ENCODE measurements at regions not wholly inside any gene's neighbourhood (a gene's known extent, or its start where the extent isn't known, plus 50 kb on each side); places are given as distances from the start of the nearest gene placed in this dataset.
"Not testable (repeated sequence)": the region's sequence is repeated elsewhere in the genome, so short reads cannot be mapped to it uniquely, and the experiment has no call there.

- no peak overlapping the region for H3K4me3 ChIP-seq (ENCODE audit: control insufficient read depth, low read depth, low read length)
- no peak for DNase-seq (ENCODE audit: low read depth)
- no peak for TF ChIP-seq CTCF (IDR thresholded peaks at IDR 0.05; ENCODE audit: control insufficient read depth, insufficient read depth, low read depth, low read length, missing control alignments)
Measured at GRCh38 chr5:136579238-136579637, 213.9 kb upstream of the TRPC7 start.

- H3K4me3 ChIP-seq (ENCODE audit: control insufficient read depth, low read depth, low read length) = not testable (repeated sequence)
Measured at GRCh38 chr5:136569875-136570274, 204.5 kb upstream of the TRPC7 start.

GRCh38 chr5:136565457-136565856 lies 200.1 kb upstream of the TRPC7 start:
- not testable (repeated sequence) for H3K4me3 ChIP-seq (ENCODE audit: control insufficient read depth, low read depth, low read length); DNase-seq (ENCODE audit: low read depth)

More at GRCh38 chr5:136569875-136570274, 204.5 kb upstream of the TRPC7 start:
- DNase-seq (ENCODE audit: low read depth) = not testable (repeated sequence)

GRCh38 chr5:136565050-136565449 lies 199.7 kb upstream of the TRPC7 start:
- H3K4me3 ChIP-seq (ENCODE audit: control insufficient read depth, low read depth, low read length); DNase-seq (ENCODE audit: low read depth): not testable (repeated sequence)

GRCh38 chr5:136564431-136564830 lies 199.1 kb upstream of the TRPC7 start:
- not testable (repeated sequence) for DNase-seq (ENCODE audit: low read depth); H3K4me3 ChIP-seq (ENCODE audit: control insufficient read depth, low read depth, low read length)

- TF ChIP-seq CTCF (IDR thresholded peaks at IDR 0.05; ENCODE audit: control insufficient read depth, insufficient read depth, low read depth, low read length, missing control alignments) = no peak
Measured at GRCh38 chr5:136563489-136563888, 198.1 kb upstream of the TRPC7 start.

GRCh38 chr5:136560126-136560525 lies 194.8 kb upstream of the TRPC7 start:
- no peak for TF ChIP-seq CTCF (IDR thresholded peaks at IDR 0.05; ENCODE audit: control insufficient read depth, insufficient read depth, low read depth, low read length, missing control alignments)
- no peak overlapping the region for H3K4me3 ChIP-seq (ENCODE audit: control insufficient read depth, low read depth, low read length)
- DNase-seq (ENCODE audit: low read depth) = no peak

More at GRCh38 chr5:136563489-136563888, 198.1 kb upstream of the TRPC7 start:
- no peak overlapping the region for H3K4me3 ChIP-seq (ENCODE audit: control insufficient read depth, low read depth, low read length)
- DNase-seq (ENCODE audit: low read depth) = no peak

- TF ChIP-seq CTCF (IDR thresholded peaks at IDR 0.05; ENCODE audit: control insufficient read depth, insufficient read depth, low read depth, low read length, missing control alignments) = no peak
- no peak overlapping the region for H3K4me3 ChIP-seq (ENCODE audit: control insufficient read depth, low read depth, low read length)
- DNase-seq (ENCODE audit: low read depth) = no peak
Measured at GRCh38 chr5:136559651-136560050, 194.3 kb upstream of the TRPC7 start.

- H3K4me3 ChIP-seq (ENCODE audit: control insufficient read depth, low read depth, low read length); DNase-seq (ENCODE audit: low read depth): not testable (repeated sequence)
Measured at GRCh38 chr5:136547096-136547495, 181.8 kb upstream of the TRPC7 start.

GRCh38 chr5:136546441-136546840 lies 181.1 kb upstream of the TRPC7 start:
- DNase-seq (ENCODE audit: low read depth) = not testable (repeated sequence)

GRCh38 chr5:136545031-136545430 lies 179.7 kb upstream of the TRPC7 start:
- not testable (repeated sequence) for DNase-seq (ENCODE audit: low read depth); H3K4me3 ChIP-seq (ENCODE audit: control insufficient read depth, low read depth, low read length)

More at GRCh38 chr5:136546441-136546840, 181.1 kb upstream of the TRPC7 start:
- H3K4me3 ChIP-seq (ENCODE audit: control insufficient read depth, low read depth, low read length) = not testable (repeated sequence)
